ENCODE measurements at regions not wholly inside any gene's neighbourhood (a gene's known extent, or its start where the extent isn't known, plus 50 kb on each side); places are given as distances from the start of the nearest gene placed in this dataset.

DNA sequence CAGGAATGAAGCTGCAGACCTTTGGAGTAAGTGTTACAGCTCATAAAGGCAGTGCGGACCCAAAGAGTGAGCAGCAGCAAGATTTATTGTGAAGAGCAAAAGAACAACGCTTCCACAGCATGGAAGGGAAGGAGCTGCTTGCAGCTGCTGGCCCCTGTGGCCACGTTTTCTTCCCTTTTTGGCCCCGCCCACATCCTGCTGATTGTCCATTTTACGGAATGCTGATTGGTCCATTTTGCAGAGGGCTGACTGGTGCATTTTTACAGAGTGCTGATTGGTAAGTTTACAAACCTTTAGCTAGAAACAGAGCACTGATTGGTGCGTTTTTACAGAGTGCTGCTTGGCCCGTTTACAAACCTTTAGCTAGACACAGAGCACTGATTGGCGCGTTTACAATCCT is 841.5 kb downstream of the CDH11 start:
- TF ChIP-seq, protein P1, sequence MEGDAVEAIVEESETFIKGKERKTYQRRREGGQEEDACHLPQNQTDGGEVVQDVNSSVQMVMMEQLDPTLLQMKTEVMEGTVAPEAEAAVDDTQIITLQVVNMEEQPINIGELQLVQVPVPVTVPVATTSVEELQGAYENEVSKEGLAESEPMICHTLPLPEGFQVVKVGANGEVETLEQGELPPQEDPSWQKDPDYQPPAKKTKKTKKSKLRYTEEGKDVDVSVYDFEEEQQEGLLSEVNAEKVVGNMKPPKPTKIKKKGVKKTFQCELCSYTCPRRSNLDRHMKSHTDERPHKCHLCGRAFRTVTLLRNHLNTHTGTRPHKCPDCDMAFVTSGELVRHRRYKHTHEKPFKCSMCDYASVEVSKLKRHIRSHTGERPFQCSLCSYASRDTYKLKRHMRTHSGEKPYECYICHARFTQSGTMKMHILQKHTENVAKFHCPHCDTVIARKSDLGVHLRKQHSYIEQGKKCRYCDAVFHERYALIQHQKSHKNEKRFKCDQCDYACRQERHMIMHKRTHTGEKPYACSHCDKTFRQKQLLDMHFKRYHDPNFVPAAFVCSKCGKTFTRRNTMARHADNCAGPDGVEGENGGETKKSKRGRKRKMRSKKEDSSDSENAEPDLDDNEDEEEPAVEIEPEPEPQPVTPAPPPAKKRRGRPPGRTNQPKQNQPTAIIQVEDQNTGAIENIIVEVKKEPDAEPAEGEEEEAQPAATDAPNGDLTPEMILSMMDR (optimal IDR thresholded peaks at IDR 0.05 in 1 of 3, IDR thresholded peaks at IDR 0.05 in 1 of 3, conservative IDR thresholded peaks at IDR 0.05 in 1 of 3; ENCODE audit: extremely low read depth in 1 of 3, insufficient read depth in 2 of 3, low read length in 3 of 3) = no peak
- no peak for TF ChIP-seq EZH2 (IDR thresholded peaks at IDR 0.05; ENCODE audit: low read length)

All from keratinocyte (primary cell).